ENCODE measurements at regions not wholly inside any gene's neighbourhood (a gene's known extent, or its start where the extent isn't known, plus 50 kb on each side); places are given as distances from the start of the nearest gene placed in this dataset.

GRCh38 chr11:81772166-81772565 lies 961.5 kb downstream of the FAM181B start:
- TF ChIP-seq CTCF (IDR thresholded peaks at IDR 0.05; ENCODE audit: low read length), result no peak
- no peak for TF ChIP-seq EZH2 (IDR thresholded peaks at IDR 0.05; ENCODE audit: borderline replicate concordance, low read length)

Data from OCI-LY1 (cell line).